ENCODE measurements at regions not wholly inside any gene's neighbourhood (a gene's known extent, or its start where the extent isn't known, plus 50 kb on each side); places are given as distances from the start of the nearest gene placed in this dataset.

- no peak for DNase-seq (ENCODE audit: low read depth)
Observed at GRCh38 chr15:52626671-52627369, 52.4 kb downstream of the ATOSA start.

- no peak for DNase-seq (ENCODE audit: low read depth)
Observed at GRCh38 chr15:52624262-52624661, 54.9 kb downstream of the ATOSA start.

- DNase-seq (ENCODE audit: low read depth) = no peak
Observed at GRCh38 chr15:52622791-52623190, 54.0 kb upstream of the ARPP19 start.

GRCh38 chr15:52620496-52620895 is 51.7 kb upstream of the ARPP19 start:
- peak; percentile 62 for DNase-seq (ENCODE audit: low read depth)

All from myocyte (in vitro differentiated cells).